ENCODE measurements at regions not wholly inside any gene's neighbourhood (a gene's known extent, or its start where the extent isn't known, plus 50 kb on each side); places are given as distances from the start of the nearest gene placed in this dataset.

- TF ChIP-seq EZH2 (IDR thresholded peaks at IDR 0.05), result no peak
- no peak for TF ChIP-seq POLR2AphosphoS5 (IDR thresholded peaks at IDR 0.05; ENCODE audit: borderline replicate concordance, low read depth, low read length)
Observed at GRCh38 chr10:81280497-81281479, 594.2 kb upstream of the NRG3 start.
